Esophagus muscularis mucosa (tissue), 4 donors: ENCODE measurements at regions not wholly inside any gene's neighbourhood (a gene's known extent, or its start where the extent isn't known, plus 50 kb on each side); places are given as distances from the start of the nearest gene placed in this dataset.

ENCODE experiments used
- CTCF ChIP-seq, 3 experiments: fragments of 200-600 bp in 2 of 3; fragments of 450-650 bp in 1 of 3; sonication (generic) in 2 of 3; IDR thresholded peaks; one replicate each; pipeline ENCODE4 v1.5.1; 2017 to 2019; ENCODE audit warnings: antibody characterized with exemption in 3 of 3, mild to moderate bottlenecking in 2 of 3, moderate library complexity in 1 of 3
- EP300 ChIP-seq: sonication (generic); formaldehyde crosslinking; IDR thresholded peaks from one replicate; pipeline ENCODE4 v1.6.1; 2017; ENCODE audit warnings: antibody characterized with exemption
- POLR2A ChIP-seq: fragments of 450-650 bp; IDR thresholded peaks from one replicate; pipeline ENCODE4 v1.6.1; 2017; ENCODE audit warnings: antibody characterized with exemption, moderate library complexity, mild to moderate bottlenecking, low read depth

- no peak for TF ChIP-seq CTCF (IDR thresholded peaks at IDR 0.05)
- no peak for TF ChIP-seq POLR2A
- no peak for TF ChIP-seq EP300
Observed at GRCh38 chr7:35405461-35405860, 151.6 kb upstream of the TBX20 start.
